ENCODE measurements at regions not wholly inside any gene's neighbourhood (a gene's known extent, or its start where the extent isn't known, plus 50 kb on each side); places are given as distances from the start of the nearest gene placed in this dataset.

DNA sequence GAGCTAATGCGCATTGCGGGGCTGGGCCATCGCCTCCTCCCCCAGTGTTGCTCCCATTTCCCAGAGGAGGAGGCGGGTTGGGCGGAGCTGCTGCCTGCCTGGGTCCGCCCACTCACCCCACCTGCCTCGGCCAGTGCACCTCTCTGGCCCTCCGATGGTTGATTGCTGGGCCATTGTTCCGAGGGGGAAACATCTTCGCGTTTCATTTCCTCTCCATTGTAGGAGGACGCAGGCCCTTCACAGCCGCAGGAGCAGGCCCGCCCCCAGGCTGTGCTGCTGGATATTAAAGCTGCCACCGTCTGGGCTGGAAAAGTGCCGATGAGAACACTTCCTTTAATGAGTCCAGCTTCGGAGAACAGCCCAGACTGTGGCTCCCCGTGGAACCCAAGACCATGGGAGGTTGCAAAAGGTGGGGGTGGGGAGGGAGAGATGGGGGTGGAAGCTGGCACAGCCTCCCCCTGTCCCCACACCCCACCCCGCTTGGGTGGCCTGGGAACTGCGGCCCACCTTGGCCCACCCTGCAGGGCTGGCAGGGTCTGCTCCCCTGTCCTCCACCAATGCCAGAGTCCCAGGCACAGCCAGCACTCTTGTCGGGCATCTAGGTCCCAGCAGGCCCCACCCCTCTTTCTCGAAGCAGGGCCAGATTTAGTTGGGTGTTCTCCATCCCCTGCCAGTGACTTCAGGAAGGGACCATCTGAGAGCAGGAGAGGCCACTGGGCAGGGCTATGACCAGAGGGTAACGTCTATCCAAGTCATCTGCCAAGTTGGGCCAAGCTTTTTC lies 96.6 kb downstream of the ADRA2C start:
- no peaks in the 10 kb centered on the region for H3K4me1 Mint-ChIP-seq (ENCODE audit: low read depth)
- H3K4me3 Mint-ChIP-seq = no peak overlapping the region
- H3K27ac Mint-ChIP-seq = no peak overlapping the region
- H3K27me3 Mint-ChIP-seq (ENCODE audit: low read depth) = no peaks in the 10 kb centered on the region
- DNase-seq (ENCODE audit: low spot score) = no peak
- H3K36me3 Mint-ChIP-seq (ENCODE audit: low read depth) = no peaks in the 10 kb centered on the region
- H3K9me3 Mint-ChIP-seq = no peaks in the 10 kb centered on the region

DNA sequence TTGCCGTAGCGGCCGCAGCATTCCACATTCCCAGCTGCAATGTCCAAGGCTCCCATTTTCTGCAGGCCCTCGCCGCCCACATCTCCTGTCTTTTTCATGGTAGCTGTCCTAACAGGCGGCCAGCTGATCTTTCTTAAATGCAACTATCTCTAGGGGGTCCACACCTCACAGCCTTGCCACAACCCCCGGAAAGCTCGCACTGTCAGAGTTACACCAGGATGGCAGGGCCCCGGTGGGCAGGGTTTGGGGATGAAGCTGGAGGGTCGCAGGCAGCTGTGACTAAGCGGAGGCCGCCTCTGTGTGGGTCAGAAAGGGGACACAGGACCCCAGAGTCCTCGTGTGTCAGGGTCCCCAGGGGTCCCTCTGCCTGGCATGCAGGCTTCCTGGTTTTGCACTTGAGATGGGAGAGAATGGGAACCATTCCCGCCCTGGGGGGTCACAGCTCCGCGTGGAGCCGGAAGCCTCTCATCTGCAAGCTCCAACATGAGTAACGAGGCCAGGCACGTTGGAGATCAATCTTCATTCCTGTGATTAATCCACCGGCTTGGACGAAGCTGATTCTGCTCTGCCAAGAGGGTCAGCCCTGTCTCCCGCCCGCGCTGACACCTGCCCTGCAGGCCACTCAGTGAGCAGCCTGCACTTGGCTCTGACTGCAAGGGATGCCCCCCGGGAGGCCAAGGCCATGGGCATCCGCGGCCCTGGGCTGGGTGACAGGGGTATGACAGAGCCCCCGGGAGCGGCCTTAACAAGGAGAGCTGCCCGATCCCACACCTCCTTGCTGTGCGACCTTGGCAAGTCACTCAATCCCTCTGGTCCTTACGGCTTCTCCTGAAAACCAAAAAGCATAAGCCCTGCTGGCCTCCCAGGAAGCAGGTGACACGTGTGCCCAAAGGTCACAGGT lies 97.9 kb downstream of the ADRA2C start:
- Mint-ChIP-seq H3K36me3 (ENCODE audit: low read depth) (no peaks in the 10 kb centered on the region), H3K27me3 (ENCODE audit: low read depth) (no peaks in the 10 kb centered on the region), H3K4me1 (ENCODE audit: low read depth) (no peaks in the 10 kb centered on the region), H3K4me3 (no peak overlapping the region), H3K9me3 (no peaks in the 10 kb centered on the region), H3K27ac (no peak overlapping the region)
- no peak for DNase-seq (ENCODE audit: low spot score)

DNA sequence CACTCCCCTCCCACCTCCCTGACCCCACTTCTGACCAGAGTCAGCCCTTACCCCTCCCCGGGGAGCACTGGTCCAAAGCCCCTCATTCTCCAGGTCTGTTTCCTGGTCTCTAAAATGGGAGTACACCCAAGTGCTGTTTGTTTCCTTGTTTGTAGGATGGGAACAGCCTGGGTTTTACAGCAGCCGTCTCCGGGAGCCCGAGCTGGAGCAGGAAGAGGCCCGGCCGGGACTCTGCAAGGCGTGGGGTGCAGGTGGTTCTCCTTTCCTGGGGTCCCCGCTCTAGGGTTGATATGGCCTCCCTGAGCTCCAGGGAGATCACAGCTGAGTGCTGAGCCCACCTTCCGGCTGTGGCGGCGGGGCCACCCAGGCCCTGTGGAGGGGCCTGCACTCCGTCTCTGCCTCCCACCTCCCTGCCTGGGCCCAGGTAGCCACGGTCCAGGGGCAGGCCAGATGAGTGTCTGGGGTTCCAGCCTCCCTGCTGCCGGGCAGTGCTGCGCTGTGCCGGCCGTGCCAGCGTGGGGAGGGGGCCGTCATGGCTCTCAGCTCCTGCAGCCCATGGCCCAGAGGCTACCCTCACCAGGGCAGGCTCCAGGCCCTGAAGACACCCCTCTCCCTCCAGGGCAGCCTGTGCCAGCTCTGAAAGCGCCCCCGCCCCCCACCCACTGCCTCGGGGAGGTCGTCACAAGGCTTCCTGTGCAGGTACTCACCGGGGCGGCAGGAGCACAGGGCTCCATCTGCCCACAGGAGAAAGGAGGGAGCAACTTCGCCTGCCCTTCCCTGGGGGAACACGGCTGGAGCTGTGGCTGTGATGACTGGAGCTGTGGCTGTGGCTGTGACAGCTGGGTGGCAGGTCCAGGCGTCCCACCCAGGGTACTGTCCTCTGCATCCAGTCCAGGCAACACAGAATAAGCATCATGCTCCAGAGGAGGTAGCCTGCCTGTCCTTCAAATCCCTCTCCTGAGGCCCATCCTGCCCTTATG lies 98.8 kb downstream of the ADRA2C start:
- DNase-seq (ENCODE audit: low spot score) = no peak
- H3K36me3 Mint-ChIP-seq (ENCODE audit: low read depth) = no peaks in the 10 kb centered on the region
- no peaks in the 10 kb centered on the region for H3K4me1 Mint-ChIP-seq (ENCODE audit: low read depth)
- peaks cover under 1% of the 10 kb centered on the region for H3K27me3 Mint-ChIP-seq (ENCODE audit: low read depth)
- H3K27ac Mint-ChIP-seq = no peak overlapping the region
- H3K9me3 Mint-ChIP-seq = no peaks in the 10 kb centered on the region
- H3K4me3 Mint-ChIP-seq = no peak overlapping the region

DNA sequence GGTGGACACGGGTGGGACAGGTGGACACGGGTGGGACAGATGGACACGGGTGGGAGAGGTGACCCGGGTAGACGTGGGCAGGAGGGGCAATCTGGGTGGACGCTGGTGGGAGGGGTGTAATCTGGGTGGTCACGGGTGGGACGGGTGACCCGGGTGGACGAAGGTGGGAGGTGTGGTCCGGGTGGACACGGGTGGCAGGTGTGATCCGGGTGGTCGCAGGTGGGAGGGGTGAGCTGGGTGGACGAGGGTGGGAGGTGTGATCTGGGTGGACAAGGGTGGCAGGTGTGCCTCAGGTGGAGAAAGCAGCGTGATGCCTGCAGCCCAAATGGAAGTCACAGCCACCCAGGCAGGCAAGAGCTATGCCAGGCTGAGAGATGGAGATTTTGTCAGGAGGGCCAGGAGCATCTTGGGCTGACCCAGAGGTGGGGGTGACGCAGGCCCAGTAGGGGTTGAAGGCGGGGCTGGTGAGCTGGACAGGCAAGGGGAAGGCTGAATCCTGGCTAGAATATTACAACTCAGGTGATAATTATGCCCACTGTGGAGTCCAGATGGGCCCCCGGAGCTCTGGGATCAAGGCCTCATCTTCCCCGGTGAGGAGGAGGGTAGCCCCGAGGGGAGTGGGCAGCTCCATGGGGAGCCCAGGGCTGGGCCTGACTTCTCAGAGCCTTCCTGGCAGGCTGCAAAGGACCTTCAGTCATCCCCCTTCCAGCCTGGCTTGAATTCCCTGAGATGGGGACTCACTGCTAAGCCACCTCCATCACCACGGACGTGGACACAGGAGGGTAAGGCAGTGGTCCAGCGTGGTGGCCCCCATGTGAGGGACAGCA lies 100.0 kb downstream of the ADRA2C start:
- no peak for DNase-seq (ENCODE audit: low spot score)
- H3K4me1 Mint-ChIP-seq (ENCODE audit: low read depth) = no peaks in the 10 kb centered on the region
- H3K36me3 Mint-ChIP-seq (ENCODE audit: low read depth) = no peaks in the 10 kb centered on the region
- H3K4me3 Mint-ChIP-seq = no peak overlapping the region
- H3K27ac Mint-ChIP-seq = no peak overlapping the region
- H3K27me3 Mint-ChIP-seq (ENCODE audit: low read depth) = peaks cover 11% of the 10 kb centered on the region
- no peaks in the 10 kb centered on the region for H3K9me3 Mint-ChIP-seq

DNA sequence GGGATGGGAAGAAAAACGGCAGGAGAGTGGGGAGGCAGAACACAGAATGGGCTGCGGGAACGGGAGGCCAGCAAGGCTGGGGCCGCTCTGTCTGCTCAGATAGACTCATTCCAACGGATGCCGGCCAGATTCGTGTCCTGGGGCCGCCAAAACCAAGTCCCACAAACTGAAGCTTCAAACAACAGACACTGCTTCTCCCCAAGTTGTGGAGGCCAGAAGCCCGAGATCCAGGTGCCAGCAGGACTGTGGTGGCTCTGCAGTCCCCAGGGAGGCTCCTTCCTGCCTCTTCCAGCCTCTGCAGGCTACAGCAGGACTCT lies 100.6 kb downstream of the ADRA2C start:
- no peak for DNase-seq (ENCODE audit: low spot score)
- H3K27me3 Mint-ChIP-seq (ENCODE audit: low read depth) = peaks cover 12% of the 10 kb centered on the region
- H3K4me3 Mint-ChIP-seq = no peak overlapping the region
- no peaks in the 10 kb centered on the region for H3K9me3 Mint-ChIP-seq
- no peak overlapping the region for H3K27ac Mint-ChIP-seq
- H3K4me1 Mint-ChIP-seq (ENCODE audit: low read depth) = no peaks in the 10 kb centered on the region
- no peaks in the 10 kb centered on the region for H3K36me3 Mint-ChIP-seq (ENCODE audit: low read depth)

DNA sequence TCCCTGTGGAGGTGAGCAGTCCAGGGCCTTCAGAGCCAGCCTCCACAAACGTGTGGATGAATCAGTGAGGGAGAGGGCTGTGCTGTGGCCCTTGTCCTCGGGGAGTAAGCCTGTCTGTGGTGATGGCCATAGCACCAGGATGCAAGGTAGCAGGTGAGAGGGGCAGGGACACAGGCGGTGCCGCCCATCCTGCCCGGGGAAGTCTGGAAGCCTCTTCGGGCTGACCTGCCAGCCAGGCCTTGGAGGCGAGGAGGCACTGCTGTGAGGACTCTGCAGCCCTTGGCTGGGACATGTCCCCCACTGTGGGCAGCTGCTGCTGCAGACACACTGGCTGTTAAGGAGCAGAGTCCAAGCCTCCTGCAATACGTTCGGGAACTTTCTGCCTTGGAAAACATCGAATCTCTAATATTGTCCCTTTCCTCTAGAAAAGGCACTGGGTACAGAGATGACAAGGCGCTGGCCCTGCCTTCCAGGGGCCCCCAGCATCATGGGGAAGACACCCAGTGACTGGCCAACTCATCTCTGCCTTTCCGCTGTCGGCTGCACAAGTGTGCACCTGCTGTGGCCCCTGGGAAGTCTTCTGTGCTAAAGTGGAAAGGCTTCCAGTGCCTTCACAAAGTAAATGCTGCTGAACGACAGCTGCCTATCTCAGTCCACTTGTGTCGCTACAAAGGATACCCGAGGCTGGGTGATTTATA lies 101.4 kb downstream of the ADRA2C start:
- no peak overlapping the region for H3K4me3 Mint-ChIP-seq
- H3K36me3 Mint-ChIP-seq (ENCODE audit: low read depth) = no peaks in the 10 kb centered on the region
- no peak for DNase-seq (ENCODE audit: low spot score)
- H3K27ac Mint-ChIP-seq = no peak overlapping the region
- no peaks in the 10 kb centered on the region for H3K4me1 Mint-ChIP-seq (ENCODE audit: low read depth)
- H3K27me3 Mint-ChIP-seq (ENCODE audit: low read depth) = peaks cover 16% of the 10 kb centered on the region
- no peaks in the 10 kb centered on the region for H3K9me3 Mint-ChIP-seq

DNA sequence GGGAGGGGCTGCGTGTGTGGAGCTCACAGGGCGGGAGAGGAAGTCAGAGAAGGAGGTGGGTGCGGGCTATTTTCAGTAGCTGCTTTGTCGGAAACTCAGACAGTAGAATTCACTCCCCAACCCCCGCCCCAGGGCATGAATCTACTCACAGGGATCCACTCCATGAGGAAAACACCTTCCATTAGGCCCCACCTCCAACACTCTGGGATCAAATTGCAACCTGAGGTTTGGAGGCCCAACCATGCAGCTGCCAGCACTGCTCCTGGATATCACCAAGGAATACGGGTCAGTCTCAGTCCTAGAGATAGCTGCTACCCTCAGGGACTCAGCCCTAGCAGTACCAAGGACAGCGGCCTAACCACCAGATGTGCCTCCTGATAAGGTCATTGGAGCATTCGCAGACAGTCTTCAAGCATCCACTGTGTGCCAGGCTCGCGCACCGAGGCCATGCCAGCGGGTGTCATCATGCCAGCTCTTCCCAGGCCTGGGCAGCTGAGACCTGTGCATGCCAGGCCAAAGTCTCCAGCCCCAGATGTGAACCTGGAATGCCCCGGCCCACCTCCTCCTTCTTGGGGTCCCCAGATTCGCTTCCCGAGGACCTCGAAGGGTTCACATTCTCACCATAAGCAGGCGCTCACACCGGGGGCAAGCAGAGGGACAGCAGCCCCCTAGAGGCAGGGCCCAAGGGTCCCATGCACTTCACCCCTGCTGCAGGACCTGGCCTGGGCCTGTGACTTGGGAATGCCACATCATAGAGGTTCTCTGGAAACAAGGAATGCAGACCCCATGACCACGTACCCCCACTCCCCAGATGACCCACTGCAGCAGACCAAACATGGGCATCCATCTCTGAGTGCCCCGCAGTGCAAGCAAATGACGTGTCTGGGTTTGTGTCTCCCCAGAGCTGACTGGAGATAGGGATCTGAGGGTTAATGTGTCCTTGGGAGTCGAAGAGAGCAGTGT lies 102.3 kb downstream of the ADRA2C start:
- Mint-ChIP-seq H3K27ac (no peak overlapping the region), H3K4me3 (no peak overlapping the region), H3K4me1 (ENCODE audit: low read depth) (no peaks in the 10 kb centered on the region), H3K36me3 (ENCODE audit: low read depth) (no peaks in the 10 kb centered on the region), H3K9me3 (no peaks in the 10 kb centered on the region), H3K27me3 (ENCODE audit: low read depth) (peaks cover 23% of the 10 kb centered on the region)
- no peak for DNase-seq (ENCODE audit: low spot score)

DNA sequence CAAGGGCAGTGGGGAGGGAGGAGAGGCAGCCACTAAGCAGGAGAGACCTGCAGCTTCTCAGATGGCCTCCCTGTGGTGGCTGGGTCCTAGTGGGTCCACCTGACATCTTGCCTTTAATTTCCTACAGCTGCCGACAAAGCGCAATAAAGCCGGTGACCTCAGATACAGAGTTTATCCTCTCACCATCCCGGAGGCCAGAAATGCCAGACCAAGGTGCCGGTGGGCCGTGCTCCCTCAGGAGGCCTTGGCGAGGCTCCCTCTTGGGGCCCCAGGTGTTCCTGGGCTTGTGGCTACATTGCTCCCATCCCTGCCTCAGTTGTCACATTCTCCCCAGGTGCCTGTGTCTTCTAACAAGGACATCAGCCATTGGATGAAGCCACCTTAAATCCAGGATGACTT lies 103.0 kb downstream of the ADRA2C start:
- no peak for DNase-seq (ENCODE audit: low spot score)
- Mint-ChIP-seq H3K9me3 (no peaks in the 10 kb centered on the region), H3K27me3 (ENCODE audit: low read depth) (peaks cover 23% of the 10 kb centered on the region), H3K27ac (no peak overlapping the region), H3K4me3 (no peak overlapping the region), H3K4me1 (ENCODE audit: low read depth) (no peaks in the 10 kb centered on the region), H3K36me3 (ENCODE audit: low read depth) (no peaks in the 10 kb centered on the region)

DNA sequence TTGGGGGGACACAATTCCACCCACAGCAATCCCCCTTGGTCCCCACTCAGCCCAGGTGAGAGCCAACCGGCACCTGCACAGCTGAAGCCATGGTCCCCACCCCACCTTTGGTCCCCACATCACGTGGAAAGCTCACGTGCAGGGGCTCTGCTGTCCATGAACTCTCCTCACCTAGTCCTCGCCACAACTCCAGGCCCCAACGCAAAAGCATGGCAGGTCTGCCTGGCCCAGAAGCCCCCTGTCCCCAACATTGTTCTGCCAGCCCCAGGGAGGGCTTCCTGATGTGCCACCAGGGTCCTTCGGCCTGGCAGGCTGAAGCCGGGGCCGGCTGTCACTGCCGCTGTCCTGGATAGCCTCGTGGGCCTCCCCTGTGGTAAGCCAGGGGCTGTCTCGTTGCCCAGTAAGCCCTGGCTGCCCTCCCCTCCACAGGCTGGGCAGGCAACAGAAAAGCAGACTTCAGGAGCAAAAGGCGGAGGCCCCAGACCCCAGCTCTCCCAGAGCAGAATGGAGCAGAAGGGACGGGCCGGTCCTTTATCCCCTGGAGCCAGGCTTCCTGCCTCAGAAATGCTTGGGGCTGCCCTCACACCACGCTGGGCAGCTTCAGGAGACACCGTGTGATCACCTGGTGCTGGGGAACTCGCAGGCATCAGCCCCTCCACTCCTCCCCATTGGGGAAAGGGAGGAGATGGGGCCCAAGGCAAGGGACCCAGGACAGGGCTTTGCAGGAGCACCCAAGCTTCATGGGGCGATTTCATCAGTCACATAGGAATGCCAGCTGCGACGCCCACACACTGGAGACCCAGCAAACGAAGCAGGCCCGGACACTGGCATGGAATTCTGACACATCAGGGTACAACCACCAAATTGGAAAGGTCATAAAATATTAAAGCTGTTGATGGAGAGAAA lies 103.7 kb downstream of the ADRA2C start:
- no peak for DNase-seq (ENCODE audit: low spot score)
- H3K9me3 Mint-ChIP-seq = no peaks in the 10 kb centered on the region
- no peaks in the 10 kb centered on the region for H3K4me1 Mint-ChIP-seq (ENCODE audit: low read depth)
- H3K27me3 Mint-ChIP-seq (ENCODE audit: low read depth) = peaks cover 23% of the 10 kb centered on the region
- H3K4me3 Mint-ChIP-seq = no peak overlapping the region
- no peak overlapping the region for H3K27ac Mint-ChIP-seq
- H3K36me3 Mint-ChIP-seq (ENCODE audit: low read depth) = no peaks in the 10 kb centered on the region

DNA sequence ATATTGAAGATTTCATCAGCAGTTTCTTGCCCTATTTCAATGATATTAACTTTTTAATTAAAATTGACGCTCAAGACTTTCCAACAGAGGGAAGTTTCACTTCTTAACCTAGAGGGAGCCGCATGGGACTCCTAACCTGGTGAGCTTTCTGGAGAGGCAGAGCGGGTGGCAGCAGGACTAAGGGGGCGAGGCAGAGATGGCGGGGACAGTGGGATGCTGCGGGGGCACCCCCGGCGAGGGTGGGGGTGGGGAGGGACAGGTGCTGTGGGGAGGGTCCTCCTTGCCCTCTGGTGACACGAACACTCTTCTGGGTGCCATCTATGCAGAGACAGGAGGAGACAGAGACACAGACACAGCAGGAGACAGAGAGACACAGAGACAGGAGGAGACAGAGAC lies 104.4 kb downstream of the ADRA2C start:
- no peak overlapping the region for H3K4me3 Mint-ChIP-seq
- no peak overlapping the region for H3K27ac Mint-ChIP-seq
- DNase-seq (ENCODE audit: low spot score) = no peak
- H3K36me3 Mint-ChIP-seq (ENCODE audit: low read depth) = no peaks in the 10 kb centered on the region
- no peaks in the 10 kb centered on the region for H3K4me1 Mint-ChIP-seq (ENCODE audit: low read depth)
- no peaks in the 10 kb centered on the region for H3K9me3 Mint-ChIP-seq
- H3K27me3 Mint-ChIP-seq (ENCODE audit: low read depth) = peaks cover 23% of the 10 kb centered on the region

DNA sequence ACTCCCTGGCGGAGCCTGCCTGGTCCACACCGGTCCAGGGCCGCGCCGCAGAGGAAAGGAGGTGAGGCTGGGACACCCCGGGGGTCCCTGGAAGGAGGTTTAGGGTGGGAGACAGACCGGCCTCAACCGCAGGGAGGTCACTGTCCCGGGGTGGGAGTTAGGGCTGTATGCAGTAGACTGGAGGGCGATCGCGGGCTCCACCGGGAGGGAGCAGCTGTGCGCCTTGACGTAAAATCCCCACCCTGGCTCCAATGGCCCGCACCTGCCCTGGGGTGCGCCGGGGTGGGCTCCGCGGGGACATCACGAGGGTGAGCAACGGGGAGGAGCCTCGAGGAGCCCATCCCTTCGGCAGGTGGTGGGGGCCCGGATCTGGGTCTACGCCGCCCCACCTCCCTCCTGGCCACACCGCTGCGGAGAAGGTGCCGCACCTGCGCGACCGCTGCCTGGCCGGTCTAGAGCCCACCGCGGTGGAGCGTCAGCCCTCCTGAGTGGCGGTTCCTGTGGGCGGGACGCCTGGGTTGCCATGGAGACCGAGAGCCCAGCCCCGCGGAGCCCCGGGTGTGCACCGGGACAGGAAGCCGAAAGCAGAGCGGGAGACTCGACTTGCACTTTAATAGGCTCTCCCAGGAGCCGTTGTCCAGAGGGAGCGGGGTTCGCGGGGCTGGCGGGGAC lies 105.1 kb downstream of the ADRA2C start:
- no peak overlapping the region for H3K4me3 Mint-ChIP-seq
- no peaks in the 10 kb centered on the region for H3K36me3 Mint-ChIP-seq (ENCODE audit: low read depth)
- H3K4me1 Mint-ChIP-seq (ENCODE audit: low read depth) = no peaks in the 10 kb centered on the region
- no peak for DNase-seq (ENCODE audit: low spot score)
- peaks cover 23% of the 10 kb centered on the region for H3K27me3 Mint-ChIP-seq (ENCODE audit: low read depth)
- H3K9me3 Mint-ChIP-seq = no peaks in the 10 kb centered on the region
- H3K27ac Mint-ChIP-seq = no peak overlapping the region

Data from T-helper 2 cell treated with Interferon-gamma antibody and Interleukin-4, amounts not matched to agents 5 μg/mL and 100 μg/mL, for 36 hours (primary cell).